GM23338 (cell line): ENCODE measurements at regions not wholly inside any gene's neighbourhood (a gene's known extent, or its start where the extent isn't known, plus 50 kb on each side); places are given as distances from the start of the nearest gene placed in this dataset.
A peak's percentile ranks its signal among the peaks of the same experiment; 100 is the strongest.

ENCODE experiments used
- ATAC-seq: fragments of 200-7000 bp; cut with Tn5 transposase; 3 replicates; pipeline ENCODE4 v1.9.1; 2020
- DNase-seq: peaks from one replicate; pipeline ENCODE4 v3.0.0-alpha.2; 2015; ENCODE audit warnings: low spot score
- H2AFZ ChIP-seq: fragments of 200-600 bp; sonication (generic); 2 replicates; pipeline ENCODE4 v1.8.0; 2016; ENCODE audit warnings: antibody characterized with exemption, mild to moderate bottlenecking, moderate library complexity
- H3F3A ChIP-seq: fragments of 200-600 bp; sonication (generic); replicated peaks from 2 replicates; pipeline ENCODE4 v1.8.0; 2017; ENCODE audit warnings: antibody characterized with exemption, mixed run types, low read depth
- H3K27ac ChIP-seq: fragments of 200-600 bp; sonication (generic); 2 replicates; pipeline ENCODE4 v1.6.1; 2016; ENCODE audit warnings: low read depth
- H3K27me3 ChIP-seq: fragments of 200-600 bp; sonication (generic); 2 replicates; pipeline ENCODE4 v1.8.0; 2016; ENCODE audit warnings: mild to moderate bottlenecking, mixed run types, moderate library complexity; ENCODE audit not compliant: insufficient read depth
- H3K36me3 ChIP-seq: fragments of 200-600 bp; sonication (generic); 2 replicates; pipeline ENCODE4 v1.8.0; 2016; ENCODE audit warnings: mild to moderate bottlenecking; ENCODE audit not compliant: insufficient read depth
- H3K4me1 ChIP-seq: fragments of 200-600 bp; sonication (generic); 2 replicates; pipeline ENCODE4 v1.8.0; 2016; ENCODE audit warnings: mild to moderate bottlenecking, moderate library complexity; ENCODE audit not compliant: insufficient read depth
- H3K4me2 ChIP-seq: fragments of 200-600 bp; sonication (generic); 2 replicates; pipeline ENCODE4 v1.7.1; 2017; ENCODE audit warnings: mixed run types
- H3K4me3 ChIP-seq: fragments of 200-600 bp; sonication (generic); 2 replicates; pipeline ENCODE4 v1.6.1; 2016; ENCODE audit warnings: mixed run types
- H3K79me2 ChIP-seq: fragments of 200-600 bp; sonication (generic); replicated peaks from 2 replicates; pipeline ENCODE4 v1.8.0; 2017; ENCODE audit warnings: mild to moderate bottlenecking; ENCODE audit not compliant: insufficient read depth
- H3K9me2 ChIP-seq: fragments of 200-600 bp; sonication (generic); 2 replicates; pipeline ENCODE4 v1.8.0; 2017; ENCODE audit not compliant: insufficient read depth
- H4K20me1 ChIP-seq: fragments of 200-600 bp; sonication (generic); replicated peaks from 2 replicates; pipeline ENCODE4 v1.8.0; 2017; ENCODE audit warnings: mild to moderate bottlenecking; ENCODE audit not compliant: insufficient read depth
- H3K27ac Mint-ChIP-seq: 2 replicates; pipeline ENCODE4 v1.8.0; 2020; ENCODE audit warnings: inconsistent platforms, mild to moderate bottlenecking, moderate library complexity, mixed read lengths
- H3K27me3 Mint-ChIP-seq: 3 replicates; pipeline ENCODE4 v1.8.0; 2022; ENCODE audit warnings: low read depth, mild to moderate bottlenecking, moderate library complexity, mixed read lengths, inconsistent platforms; ENCODE audit not compliant: insufficient read depth, poor library complexity
- H3K36me3 Mint-ChIP-seq: 3 replicates; pipeline ENCODE4 v1.8.0; 2021; ENCODE audit warnings: low read depth, mild to moderate bottlenecking, inconsistent platforms, moderate library complexity, mixed read lengths
- H3K4me1 Mint-ChIP-seq: 3 replicates; pipeline ENCODE4 v1.8.0; 2020; ENCODE audit warnings: mild to moderate bottlenecking, inconsistent platforms, mixed read lengths
- H3K4me3 Mint-ChIP-seq: 3 replicates; pipeline ENCODE4 v1.8.0; 2021; ENCODE audit warnings: moderate library complexity, mild to moderate bottlenecking, inconsistent platforms, mixed read lengths
- H3K9me3 Mint-ChIP-seq: 3 replicates; pipeline ENCODE4 v1.8.0; 2020; ENCODE audit warnings: moderate library complexity, mild to moderate bottlenecking, inconsistent platforms, mixed read lengths
- CREB1 ChIP-seq: fragments of 250-450 bp; sonication (Bioruptor Pico); IDR thresholded peaks from 2 replicates; pipeline ENCODE4 v1.5.0; 2020; ENCODE audit warnings: low read depth, mild to moderate bottlenecking, moderate library complexity
- CTCF ChIP-seq, 2 experiments: fragments of 200-600 bp in 1 of 2; sonication (generic) in 1 of 2; conservative IDR thresholded peaks; 2 replicates each; pipeline versions ENCODE4 v1.5.1 to v1.6.1; 2016 to 2017; ENCODE audit warnings: antibody characterized with exemption in 2 of 2, low read depth in 2 of 2, mild to moderate bottlenecking in 2 of 2, moderate library complexity in 1 of 2
- ETS1 ChIP-seq: IDR thresholded peaks from 2 replicates; pipeline ENCODE4 v1.6.1; 2016; ENCODE audit warnings: antibody characterized with exemption
- EZH2 ChIP-seq: fragments of 200-600 bp; sonication (generic); IDR thresholded peaks from one replicate; pipeline ENCODE4 v1.8.0; 2017; ENCODE audit warnings: antibody characterized with exemption, mild to moderate bottlenecking, low read depth; ENCODE audit not compliant: unreplicated experiment
- EZH2phosphoT487 ChIP-seq: fragments of 200-600 bp; sonication (generic); IDR thresholded peaks from one replicate; pipeline ENCODE4 v1.8.1; 2018; ENCODE audit warnings: antibody characterized with exemption; ENCODE audit not compliant: unreplicated experiment
- JUNB ChIP-seq: IDR thresholded peaks from one replicate; pipeline ENCODE4 v1.6.1; 2016; ENCODE audit warnings: antibody characterized with exemption; ENCODE audit not compliant: unreplicated experiment
- NANOG ChIP-seq: IDR thresholded peaks from 2 replicates; pipeline ENCODE4 v1.6.1; 2016; ENCODE audit warnings: antibody characterized with exemption, borderline replicate concordance
- POLR2AphosphoS5 ChIP-seq: IDR thresholded peaks from 2 replicates; pipeline ENCODE4 v1.6.1; 2016; ENCODE audit warnings: antibody characterized with exemption, low read depth
- STAT1 ChIP-seq: IDR thresholded peaks from one replicate; pipeline ENCODE4 v1.6.1; 2016; ENCODE audit warnings: antibody characterized with exemption; ENCODE audit not compliant: unreplicated experiment
- ZNF114 ChIP-seq: fragments of 250-450 bp; sonication (Bioruptor Pico); IDR thresholded peaks from 2 replicates; pipeline ENCODE4 v1.5.0; 2020; ENCODE audit warnings: mild to moderate bottlenecking, moderate library complexity
- ZNF331 ChIP-seq: fragments of 250-450 bp; sonication (Bioruptor Pico); IDR thresholded peaks from 2 replicates; pipeline ENCODE4 v1.5.0; 2020; ENCODE audit warnings: low read depth, mild to moderate bottlenecking, moderate library complexity
- TF ChIP-seq, protein P1 (sequence below): IDR thresholded peaks from one replicate; pipeline ENCODE4 v1.6.1; 2018; ENCODE audit warnings: antibody characterized with exemption; ENCODE audit not compliant: unreplicated experiment
- TF ChIP-seq, protein P2 (sequence below): fragments of 250-450 bp; sonication (Bioruptor Pico); IDR thresholded peaks from 2 replicates; pipeline ENCODE4 v1.5.0; 2020; ENCODE audit warnings: mild to moderate bottlenecking, moderate library complexity

GRCh38 chr7:25906760-25907159 is 245.2 kb upstream of the NFE2L3 start:
- ATAC-seq (peak; percentile 85), DNase-seq (peak; percentile 21)
- Histone ChIP-seq H3K9me2 (no peaks in the 10 kb centered on the region), H2AFZ (no peak overlapping the region), H3K36me3 (no peaks in the 10 kb centered on the region), H3K27ac (no peak overlapping the region), H3K4me1 (peaks cover 14% of the 10 kb centered on the region), H3K4me2 (peak overlapping the region; percentile 15; the same call in 1 of the 2 replicates), H4K20me1 (no peaks in the 10 kb centered on the region), H3K4me3 (0 out of 2 replicates have a peak overlapping the region, but pooled peaks have one; percentile 16), H3K79me2 (no peaks in the 10 kb centered on the region), H3F3A (no peaks in the 10 kb centered on the region), H3K27me3 (no peaks in the 10 kb centered on the region)
- H3K27ac Mint-ChIP-seq = no peak overlapping the region
- H3K4me1 Mint-ChIP-seq = peaks cover 24% of the 10 kb centered on the region
- H3K4me3 Mint-ChIP-seq = no peak overlapping the region
- no peaks in the 10 kb centered on the region; the same call in 2 of the 3 replicates for H3K9me3 Mint-ChIP-seq
- TF ChIP-seq NANOG (no peak), ZNF331 (CRISPR knock-in tag) (no peak), ZNF114 (no peak), EZH2phosphoT487 (no peak), ETS1 (no peak), CREB1 (CRISPR knock-in tag) (no peak), POLR2AphosphoS5 (no peak), JUNB (no peak), CTCF (conservative IDR thresholded peaks at IDR 0.05; ENCODE audit: low read depth in 2 of 2) (no peak), STAT1 (no peak), EZH2 (no peak)
- TF ChIP-seq, protein P1, sequence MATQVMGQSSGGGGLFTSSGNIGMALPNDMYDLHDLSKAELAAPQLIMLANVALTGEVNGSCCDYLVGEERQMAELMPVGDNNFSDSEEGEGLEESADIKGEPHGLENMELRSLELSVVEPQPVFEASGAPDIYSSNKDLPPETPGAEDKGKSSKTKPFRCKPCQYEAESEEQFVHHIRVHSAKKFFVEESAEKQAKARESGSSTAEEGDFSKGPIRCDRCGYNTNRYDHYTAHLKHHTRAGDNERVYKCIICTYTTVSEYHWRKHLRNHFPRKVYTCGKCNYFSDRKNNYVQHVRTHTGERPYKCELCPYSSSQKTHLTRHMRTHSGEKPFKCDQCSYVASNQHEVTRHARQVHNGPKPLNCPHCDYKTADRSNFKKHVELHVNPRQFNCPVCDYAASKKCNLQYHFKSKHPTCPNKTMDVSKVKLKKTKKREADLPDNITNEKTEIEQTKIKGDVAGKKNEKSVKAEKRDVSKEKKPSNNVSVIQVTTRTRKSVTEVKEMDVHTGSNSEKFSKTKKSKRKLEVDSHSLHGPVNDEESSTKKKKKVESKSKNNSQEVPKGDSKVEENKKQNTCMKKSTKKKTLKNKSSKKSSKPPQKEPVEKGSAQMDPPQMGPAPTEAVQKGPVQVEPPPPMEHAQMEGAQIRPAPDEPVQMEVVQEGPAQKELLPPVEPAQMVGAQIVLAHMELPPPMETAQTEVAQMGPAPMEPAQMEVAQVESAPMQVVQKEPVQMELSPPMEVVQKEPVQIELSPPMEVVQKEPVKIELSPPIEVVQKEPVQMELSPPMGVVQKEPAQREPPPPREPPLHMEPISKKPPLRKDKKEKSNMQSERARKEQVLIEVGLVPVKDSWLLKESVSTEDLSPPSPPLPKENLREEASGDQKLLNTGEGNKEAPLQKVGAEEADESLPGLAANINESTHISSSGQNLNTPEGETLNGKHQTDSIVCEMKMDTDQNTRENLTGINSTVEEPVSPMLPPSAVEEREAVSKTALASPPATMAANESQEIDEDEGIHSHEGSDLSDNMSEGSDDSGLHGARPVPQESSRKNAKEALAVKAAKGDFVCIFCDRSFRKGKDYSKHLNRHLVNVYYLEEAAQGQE = no peak
- TF ChIP-seq, protein P2, sequence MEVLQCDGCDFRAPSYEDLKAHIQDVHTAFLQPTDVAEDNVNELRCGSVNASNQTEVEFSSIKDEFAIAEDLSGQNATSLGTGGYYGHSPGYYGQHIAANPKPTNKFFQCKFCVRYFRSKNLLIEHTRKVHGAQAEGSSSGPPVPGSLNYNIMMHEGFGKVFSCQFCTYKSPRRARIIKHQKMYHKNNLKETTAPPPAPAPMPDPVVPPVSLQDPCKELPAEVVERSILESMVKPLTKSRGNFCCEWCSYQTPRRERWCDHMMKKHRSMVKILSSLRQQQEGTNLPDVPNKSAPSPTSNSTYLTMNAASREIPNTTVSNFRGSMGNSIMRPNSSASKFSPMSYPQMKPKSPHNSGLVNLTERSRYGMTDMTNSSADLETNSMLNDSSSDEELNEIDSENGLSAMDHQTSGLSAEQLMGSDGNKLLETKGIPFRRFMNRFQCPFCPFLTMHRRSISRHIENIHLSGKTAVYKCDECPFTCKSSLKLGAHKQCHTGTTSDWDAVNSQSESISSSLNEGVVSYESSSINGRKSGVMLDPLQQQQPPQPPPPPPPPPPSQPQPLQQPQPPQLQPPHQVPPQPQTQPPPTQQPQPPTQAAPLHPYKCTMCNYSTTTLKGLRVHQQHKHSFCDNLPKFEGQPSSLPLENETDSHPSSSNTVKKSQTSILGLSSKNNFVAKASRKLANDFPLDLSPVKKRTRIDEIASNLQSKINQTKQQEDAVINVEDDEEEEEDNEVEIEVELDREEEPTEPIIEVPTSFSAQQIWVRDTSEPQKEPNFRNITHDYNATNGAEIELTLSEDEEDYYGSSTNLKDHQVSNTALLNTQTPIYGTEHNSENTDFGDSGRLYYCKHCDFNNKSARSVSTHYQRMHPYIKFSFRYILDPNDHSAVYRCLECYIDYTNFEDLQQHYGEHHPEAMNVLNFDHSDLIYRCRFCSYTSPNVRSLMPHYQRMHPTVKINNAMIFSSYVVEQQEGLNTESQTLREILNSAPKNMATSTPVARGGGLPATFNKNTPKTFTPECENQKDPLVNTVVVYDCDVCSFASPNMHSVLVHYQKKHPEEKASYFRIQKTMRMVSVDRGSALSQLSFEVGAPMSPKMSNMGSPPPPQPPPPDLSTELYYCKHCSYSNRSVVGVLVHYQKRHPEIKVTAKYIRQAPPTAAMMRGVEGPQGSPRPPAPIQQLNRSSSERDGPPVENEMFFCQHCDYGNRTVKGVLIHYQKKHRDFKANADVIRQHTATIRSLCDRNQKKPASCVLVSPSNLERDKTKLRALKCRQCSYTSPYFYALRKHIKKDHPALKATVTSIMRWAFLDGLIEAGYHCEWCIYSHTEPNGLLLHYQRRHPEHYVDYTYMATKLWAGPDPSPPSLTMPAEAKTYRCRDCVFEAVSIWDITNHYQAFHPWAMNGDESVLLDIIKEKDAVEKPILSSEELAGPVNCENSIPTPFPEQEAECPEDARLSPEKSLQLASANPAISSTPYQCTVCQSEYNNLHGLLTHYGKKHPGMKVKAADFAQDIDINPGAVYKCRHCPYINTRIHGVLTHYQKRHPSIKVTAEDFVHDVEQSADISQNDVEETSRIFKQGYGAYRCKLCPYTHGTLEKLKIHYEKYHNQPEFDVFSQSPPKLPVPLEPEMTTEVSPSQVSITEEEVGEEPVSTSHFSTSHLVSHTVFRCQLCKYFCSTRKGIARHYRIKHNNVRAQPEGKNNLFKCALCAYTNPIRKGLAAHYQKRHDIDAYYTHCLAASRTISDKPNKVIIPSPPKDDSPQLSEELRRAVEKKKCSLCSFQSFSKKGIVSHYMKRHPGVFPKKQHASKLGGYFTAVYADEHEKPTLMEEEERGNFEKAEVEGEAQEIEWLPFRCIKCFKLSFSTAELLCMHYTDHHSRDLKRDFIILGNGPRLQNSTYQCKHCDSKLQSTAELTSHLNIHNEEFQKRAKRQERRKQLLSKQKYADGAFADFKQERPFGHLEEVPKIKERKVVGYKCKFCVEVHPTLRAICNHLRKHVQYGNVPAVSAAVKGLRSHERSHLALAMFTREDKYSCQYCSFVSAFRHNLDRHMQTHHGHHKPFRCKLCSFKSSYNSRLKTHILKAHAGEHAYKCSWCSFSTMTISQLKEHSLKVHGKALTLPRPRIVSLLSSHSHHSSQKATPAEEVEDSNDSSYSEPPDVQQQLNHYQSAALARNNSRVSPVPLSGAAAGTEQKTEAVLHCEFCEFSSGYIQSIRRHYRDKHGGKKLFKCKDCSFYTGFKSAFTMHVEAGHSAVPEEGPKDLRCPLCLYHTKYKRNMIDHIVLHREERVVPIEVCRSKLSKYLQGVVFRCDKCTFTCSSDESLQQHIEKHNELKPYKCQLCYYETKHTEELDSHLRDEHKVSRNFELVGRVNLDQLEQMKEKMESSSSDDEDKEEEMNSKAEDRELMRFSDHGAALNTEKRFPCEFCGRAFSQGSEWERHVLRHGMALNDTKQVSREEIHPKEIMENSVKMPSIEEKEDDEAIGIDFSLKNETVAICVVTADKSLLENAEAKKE (CRISPR knock-in tag) = no peak
- peaks cover 2% of the 10 kb centered on the region for H3K27me3 Mint-ChIP-seq
- no peaks in the 10 kb centered on the region for H3K36me3 Mint-ChIP-seq
